GM18517 (cell line): ENCODE measurements at regions not wholly inside any gene's neighbourhood (a gene's known extent, or its start where the extent isn't known, plus 50 kb on each side); places are given as distances from the start of the nearest gene placed in this dataset.
A peak's percentile ranks its signal among the peaks of the same experiment; 100 is the strongest.

Experiments
- ATAC-seq: cut with Tn5 transposase; IDR thresholded peaks from one replicate; pipeline ENCODE4 v1.9.1; 2021; ENCODE audit warnings: mild to moderate bottlenecking, moderate library complexity; ENCODE audit not compliant: unreplicated experiment

- ATAC-seq: no peak
Measured at GRCh38 chr13:44117351-44117750, 237.6 kb downstream of the LACC1 start.

DNA sequence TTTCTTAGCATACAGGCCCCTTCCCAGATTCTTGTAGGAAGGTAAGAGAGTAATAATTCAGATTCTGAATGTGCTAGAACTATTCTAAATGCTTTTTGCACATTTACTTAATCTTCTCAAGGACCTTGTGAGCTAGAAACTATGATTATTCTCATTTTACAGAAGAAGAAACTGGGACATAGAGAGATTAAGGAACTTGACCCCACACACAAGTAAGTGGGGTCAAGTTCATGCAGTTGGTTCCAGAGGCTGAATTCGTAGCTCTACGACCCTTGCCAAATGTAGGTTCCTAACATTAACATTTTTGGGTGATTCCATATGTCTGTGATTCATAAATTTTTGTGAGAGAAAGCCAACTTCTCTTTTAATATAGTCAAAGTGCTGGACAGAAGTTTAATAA is 238.1 kb downstream of the LACC1 start:
- no peak for ATAC-seq

DNA sequence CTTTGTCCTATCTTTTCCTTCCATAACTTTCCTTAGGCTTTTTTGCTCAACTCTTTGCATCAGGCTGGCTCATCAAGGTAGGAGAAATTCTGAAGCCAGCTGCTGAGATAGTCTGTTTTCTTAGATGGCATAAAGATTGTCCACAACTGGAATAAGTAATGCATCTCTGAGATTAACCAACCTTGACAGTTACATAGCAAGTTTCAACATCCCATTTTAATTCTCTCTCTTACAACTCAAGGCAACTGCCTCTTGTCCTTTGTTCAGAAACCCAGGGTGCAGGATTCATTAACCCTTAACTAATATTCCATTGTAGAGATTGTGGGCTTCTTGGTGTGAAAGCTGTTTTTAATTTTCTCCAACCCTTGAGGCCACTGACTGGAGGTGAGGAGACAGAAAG is 239.2 kb downstream of the LACC1 start:
- no peak for ATAC-seq

- ATAC-seq: no peak
Measured at GRCh38 chr13:44120043-44120442, 240.3 kb downstream of the LACC1 start.

DNA sequence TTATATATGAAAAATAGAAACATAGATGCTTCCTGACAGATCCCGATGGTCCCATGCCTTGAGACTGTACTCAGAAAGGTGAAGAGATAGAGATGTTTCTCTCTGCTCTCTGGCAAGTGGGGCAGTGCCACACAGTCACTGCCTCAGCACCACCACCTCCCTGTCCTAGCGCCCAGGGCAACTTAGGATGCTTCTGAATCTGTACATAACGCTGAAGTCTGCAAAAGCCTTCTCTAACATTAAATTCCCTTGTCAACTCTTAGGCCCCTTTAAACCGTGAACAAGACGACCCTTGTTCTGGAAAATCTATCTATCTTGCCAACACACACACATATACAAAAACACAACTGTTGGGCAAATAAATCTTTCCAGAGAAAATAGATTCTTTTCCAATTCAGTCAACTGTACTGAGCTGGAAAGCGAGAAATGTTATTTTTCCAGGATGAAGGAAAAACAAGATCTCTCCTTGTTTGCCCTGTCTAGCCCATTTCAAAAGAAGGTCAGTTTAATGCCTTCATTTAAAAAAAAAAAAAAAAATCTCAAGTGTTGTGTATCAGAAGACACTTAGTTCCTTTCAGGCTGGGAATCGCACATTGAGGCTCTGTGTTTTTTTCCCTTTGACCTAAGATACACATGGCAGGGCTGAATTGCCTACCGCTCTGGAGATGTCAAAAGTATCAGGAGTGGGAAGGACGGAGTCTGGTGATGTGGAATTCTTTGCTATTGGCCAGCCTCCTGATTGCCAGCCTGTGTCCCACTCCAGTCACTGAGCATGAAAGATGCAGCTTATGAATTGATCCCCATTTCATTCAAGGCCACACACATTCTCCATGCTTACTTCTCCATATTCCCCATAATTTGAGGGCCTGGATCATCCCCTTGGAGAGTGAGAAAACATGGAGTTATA is 241.4 kb downstream of the LACC1 start:
- no peak for ATAC-seq

DNA sequence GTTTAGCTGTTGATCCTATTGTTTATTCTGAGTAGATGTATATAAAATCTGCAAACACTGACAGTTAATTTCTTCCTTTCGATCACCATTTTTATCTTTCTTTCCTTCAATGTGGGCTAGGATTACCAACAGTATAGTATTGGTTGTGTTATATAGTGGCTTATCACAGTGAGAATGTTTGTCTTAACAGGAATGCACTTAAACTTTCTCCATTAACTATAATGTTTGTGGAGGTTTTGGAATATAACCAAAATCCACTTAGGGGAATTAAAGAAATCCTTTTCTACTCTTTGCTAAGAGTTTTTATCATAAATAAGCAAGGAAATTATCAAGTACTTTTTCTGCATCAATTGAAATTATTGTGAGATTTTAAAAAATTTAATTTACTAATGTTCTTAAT is 244.6 kb downstream of the LACC1 start:
- ATAC-seq: no peak

DNA sequence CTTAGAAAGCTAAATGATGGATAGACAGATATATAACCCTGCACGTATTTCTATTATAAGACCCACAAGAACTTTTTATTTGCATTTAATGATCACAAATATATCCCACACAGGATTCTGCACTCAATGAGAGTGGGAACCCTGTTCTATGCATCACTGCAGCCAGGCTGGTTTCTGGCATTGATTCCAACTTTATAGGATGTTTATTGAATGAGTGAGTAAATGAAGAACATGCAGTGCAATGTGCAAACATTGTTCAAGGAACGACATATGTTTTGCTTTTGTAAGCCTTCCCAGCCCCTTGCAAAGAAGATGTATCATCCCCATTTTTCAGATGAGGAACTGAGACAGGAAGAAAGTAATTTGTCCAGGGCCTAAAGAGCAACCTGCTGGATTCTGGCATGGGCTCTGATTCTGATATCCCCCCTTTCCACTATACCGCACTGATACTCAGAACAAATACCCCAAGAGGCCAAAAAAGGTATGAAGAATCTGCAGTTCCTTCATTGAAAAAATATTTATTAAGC is 246.3 kb downstream of the LACC1 start:
- no peak for ATAC-seq

DNA sequence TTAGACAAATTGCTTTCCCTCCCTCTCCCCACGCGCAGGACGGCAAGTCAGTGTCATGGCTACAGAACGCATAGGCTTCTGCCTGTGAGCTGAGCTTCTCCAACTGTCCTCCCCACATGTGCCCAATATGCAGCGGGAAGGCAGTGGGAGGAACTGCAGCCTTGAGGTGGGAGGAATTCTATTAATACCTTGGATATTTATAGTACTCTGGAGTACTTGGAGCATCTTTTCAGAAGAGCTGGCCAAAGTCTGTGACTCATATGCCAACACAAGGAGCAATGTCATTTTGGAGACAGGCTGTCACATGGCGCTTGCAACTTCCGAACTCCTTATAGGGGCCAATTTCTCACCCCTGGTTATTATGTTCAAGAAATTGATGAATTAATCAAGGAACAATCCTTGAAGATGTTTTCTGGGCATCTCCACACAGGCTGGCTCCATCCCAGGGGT is 245.0 kb upstream of the SERP2 start:
- no peak for ATAC-seq

- no peak for ATAC-seq
Measured at GRCh38 chr13:44129418-44129817, 244.2 kb upstream of the SERP2 start.

DNA sequence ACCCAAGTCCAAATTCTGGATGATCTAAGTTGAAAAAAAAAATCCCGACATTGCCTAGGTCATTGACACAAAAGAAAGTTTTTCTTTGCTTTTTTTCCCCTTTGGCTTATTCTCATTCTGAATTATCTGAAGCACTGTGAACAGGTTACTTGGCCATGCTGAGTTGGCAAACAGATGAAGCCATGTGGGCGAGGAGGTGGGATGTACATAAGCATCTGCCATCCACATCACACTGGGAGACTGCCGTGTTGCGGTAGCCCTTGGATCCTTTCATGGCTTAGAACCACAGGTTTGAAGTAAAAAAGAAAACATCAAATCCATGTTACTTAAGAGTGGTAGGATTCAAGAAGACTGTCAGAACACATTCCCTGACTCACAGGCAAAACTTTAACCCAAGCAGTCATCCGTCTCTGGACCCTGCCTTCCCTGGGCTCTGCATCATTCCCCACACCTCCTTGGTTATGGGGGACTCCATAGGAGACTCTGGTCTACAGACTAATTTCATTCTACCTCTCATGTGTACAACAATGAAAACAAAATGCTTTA is 242.5 kb upstream of the SERP2 start:
- ATAC-seq: no peak

GRCh38 chr13:44132710-44133109 is 240.9 kb upstream of the SERP2 start:
- no peak for ATAC-seq

DNA sequence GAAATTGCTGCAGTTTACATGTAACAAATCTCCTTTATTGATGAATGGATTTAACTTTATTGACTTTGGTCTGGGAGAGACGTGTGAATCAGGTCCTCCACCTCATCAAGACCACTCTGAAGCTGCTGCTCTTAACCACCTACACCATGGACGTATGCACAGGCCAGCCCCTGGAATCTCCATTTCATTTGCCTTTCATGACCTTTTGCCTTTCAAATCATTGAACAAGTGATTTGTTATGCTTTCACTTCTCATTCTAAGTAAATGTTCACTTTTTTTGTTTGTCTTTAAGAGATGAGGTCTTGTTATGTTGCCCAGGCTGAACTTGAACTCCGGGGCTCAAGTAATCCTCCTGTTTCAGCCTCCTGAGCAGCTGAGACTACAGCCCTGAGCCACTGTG is 240.0 kb upstream of the SERP2 start:
- ATAC-seq: no peak

- no peak for ATAC-seq
Measured at GRCh38 chr13:44135566-44135965, 238.1 kb upstream of the SERP2 start.

DNA sequence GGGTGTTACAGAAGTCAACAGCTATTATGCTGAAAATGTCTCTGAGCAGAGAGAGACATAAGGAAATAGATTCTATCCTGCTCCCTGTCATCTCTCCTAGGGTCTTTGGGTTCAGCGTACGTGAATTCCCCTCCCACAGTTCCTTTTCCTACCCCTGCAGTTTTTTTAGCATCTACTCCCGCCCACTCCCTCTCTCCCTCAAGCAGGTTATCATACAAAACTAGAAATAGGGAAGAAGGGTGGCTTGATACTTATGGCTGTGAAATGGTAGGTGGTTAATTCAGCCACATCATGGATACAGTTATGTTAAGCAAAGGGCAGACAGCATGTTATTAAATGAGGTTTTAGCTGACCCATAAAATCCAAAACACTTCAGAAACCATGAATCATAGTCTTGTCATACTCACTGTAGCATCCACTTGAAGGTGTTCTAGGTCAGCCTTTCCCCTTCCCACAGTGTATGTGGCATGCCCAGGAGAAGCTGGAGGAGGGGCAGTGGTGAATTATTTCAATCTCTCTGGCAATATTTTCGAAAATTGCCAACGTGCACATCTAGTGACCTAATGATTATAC is 236.8 kb upstream of the SERP2 start:
- ATAC-seq: no peak

DNA sequence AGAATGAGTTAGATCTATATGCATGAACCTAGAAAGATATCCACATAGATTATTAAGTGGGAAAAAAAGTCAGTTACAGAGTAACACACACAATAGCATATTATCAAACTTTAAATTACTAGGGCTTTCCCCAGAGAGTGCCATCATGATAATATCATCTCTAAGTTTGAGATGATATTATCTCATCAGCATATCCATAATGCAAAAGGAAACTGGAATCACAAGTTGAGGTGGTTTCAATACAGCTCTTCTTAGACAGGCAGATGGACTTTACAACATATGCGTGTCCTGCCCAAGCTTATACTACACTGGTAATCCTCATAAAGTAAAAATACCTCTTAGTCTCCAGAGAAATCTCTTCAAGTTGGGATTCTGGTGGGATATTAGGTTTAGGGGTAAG is 236.2 kb upstream of the SERP2 start:
- ATAC-seq: no peak

DNA sequence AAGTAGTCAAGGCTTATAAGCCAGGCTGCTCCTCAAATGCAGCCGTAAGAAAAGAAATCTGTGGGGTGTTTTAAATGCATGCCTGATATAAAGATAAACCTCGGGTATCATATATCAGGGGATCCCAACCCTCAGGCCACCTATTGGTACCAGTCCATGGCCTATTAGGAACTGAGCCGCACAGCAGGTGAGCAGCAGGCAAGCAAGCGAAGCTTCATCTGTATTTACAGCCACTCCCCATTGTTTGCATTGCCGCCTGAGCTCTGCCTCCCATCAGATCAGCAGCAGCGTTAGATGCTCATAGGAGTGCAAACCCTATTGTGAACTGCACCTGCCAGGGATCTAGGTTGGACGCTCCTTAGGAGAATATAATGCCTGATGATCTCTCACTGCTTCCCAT is 233.5 kb upstream of the SERP2 start:
- no peak for ATAC-seq

GRCh38 chr13:44140888-44141724 is 232.5 kb upstream of the SERP2 start:
- no peak for ATAC-seq

DNA sequence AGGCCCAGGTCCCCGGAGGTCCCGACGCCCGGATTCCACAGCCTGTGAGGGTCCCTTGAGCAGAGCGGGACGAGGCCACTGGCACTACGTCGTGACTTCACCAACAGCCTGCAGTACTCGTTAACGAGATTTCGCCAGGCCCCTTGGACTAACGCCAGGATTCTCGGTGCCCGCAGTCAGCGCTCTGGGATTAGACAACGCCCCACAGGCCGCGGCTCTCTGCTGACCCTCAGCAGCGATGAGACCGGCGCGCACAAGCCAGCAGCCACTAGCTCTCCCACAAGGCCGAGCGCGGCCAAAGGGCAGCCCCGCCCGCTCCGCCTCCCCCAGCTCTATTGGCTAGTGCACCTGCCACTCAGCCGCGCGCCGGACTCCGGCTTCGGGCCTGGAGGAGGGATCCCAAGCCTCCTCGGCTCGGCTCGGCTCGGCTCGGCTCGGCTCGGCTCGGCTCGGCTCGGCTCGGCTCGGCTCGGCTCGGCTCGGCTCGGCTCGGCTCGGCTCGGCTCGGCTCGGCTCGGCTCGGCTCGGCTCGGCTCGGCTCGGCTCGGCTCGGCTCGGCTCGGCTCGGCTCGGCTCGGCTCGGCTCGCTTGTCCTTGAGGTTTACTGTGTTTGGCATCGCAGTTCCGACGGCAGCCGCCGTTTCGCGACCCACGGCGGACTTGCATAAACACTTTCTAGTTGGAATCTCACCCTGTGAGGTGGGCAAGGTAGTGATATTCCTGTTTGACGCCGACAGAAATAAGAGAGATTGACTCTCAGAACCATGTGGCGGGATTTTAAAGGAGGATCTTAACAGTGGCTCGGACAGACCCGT is 231.7 kb upstream of the SERP2 start:
- peak; percentile 98 for ATAC-seq

- no peak for ATAC-seq
Measured at GRCh38 chr13:44142540-44142867, 231.1 kb upstream of the SERP2 start.

- ATAC-seq: no peak
Measured at GRCh38 chr13:44142941-44143665, 230.5 kb upstream of the SERP2 start.
